C4-2B (cell line): ENCODE measurements at regions not wholly inside any gene's neighbourhood (a gene's known extent, or its start where the extent isn't known, plus 50 kb on each side); places are given as distances from the start of the nearest gene placed in this dataset.

Experiments
- ZFX ChIP-seq: fragments of 450-650 bp; IDR thresholded peaks from 2 replicates; pipeline ENCODE4 v1.6.1; 2017
- TF ChIP-seq, protein P1 (sequence below): fragments of 450-650 bp; conservative IDR thresholded peaks from 2 replicates; pipeline ENCODE4 v1.5.1; 2017; ENCODE audit warnings: mild to moderate bottlenecking

DNA sequence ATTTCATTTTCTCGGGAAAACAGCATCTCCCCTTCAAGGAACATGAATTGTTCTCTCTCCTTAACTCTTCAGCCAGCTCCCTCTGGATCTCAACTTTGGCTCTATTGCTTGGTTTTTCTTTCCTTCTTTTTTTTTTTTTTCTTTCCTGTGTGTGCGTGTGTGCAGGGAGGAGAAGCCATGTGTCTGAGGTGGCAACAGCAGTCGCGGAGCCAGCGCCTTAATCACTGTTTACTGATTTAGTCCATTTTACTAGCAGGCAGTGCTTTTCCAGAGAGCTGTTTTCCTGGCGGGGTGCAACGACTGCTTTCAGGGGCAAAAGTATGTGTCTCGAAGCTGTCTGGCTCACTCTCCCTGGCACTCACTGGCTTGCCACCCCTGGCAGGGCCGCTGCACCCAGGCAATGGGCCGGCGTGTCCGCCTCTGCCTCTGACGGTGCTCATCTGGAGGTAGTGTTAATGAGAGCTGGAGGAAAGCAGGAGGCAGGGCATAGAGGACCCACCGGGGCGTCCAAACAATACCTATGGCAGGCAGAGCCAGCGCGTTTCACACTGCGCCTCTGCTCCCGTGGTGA lies 835.4 kb upstream of the NR2F2 start:
- TF ChIP-seq, protein P1, sequence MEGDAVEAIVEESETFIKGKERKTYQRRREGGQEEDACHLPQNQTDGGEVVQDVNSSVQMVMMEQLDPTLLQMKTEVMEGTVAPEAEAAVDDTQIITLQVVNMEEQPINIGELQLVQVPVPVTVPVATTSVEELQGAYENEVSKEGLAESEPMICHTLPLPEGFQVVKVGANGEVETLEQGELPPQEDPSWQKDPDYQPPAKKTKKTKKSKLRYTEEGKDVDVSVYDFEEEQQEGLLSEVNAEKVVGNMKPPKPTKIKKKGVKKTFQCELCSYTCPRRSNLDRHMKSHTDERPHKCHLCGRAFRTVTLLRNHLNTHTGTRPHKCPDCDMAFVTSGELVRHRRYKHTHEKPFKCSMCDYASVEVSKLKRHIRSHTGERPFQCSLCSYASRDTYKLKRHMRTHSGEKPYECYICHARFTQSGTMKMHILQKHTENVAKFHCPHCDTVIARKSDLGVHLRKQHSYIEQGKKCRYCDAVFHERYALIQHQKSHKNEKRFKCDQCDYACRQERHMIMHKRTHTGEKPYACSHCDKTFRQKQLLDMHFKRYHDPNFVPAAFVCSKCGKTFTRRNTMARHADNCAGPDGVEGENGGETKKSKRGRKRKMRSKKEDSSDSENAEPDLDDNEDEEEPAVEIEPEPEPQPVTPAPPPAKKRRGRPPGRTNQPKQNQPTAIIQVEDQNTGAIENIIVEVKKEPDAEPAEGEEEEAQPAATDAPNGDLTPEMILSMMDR: no peak
- no peak for TF ChIP-seq ZFX
